Kidney (tissue), 13 donors: ENCODE measurements at regions not wholly inside any gene's neighbourhood (a gene's known extent, or its start where the extent isn't known, plus 50 kb on each side); places are given as distances from the start of the nearest gene placed in this dataset.

Source experiments
- DNase-seq, 5 donors: peaks; one replicate each; pipeline ENCODE4 v3.0.0-alpha.2; 2013 to 2020
- FAIRE-seq: peaks from 2 replicates; lab custom pipeline; 2012; peaks lifted over from hg19 to GRCh38; lab: Jason Lieb, UNC
- H3K27ac ChIP-seq, 2 donors: one replicate each; pipeline ENCODE4 v1.7.0; 2013; ENCODE audit warnings: low read depth in 2 of 2, low read length in 2 of 2, inconsistent platforms in 1 of 2
- H3K27me3 ChIP-seq: one replicate; pipeline ENCODE4 v1.7.1; 2013; ENCODE audit warnings: low read length, inconsistent platforms; ENCODE audit not compliant: control insufficient read depth, insufficient read depth
- H3K36me3 ChIP-seq, 3 donors: one replicate each; pipeline versions ENCODE4 v1.7.0 to v1.7.1; 2013; ENCODE audit warnings: low read length in 3 of 3, control low read depth in 1 of 3, inconsistent platforms in 1 of 3; ENCODE audit not compliant: insufficient read depth in 3 of 3, control insufficient read depth in 2 of 3
- H3K4me1 ChIP-seq, 3 donors: one replicate each; pipeline versions ENCODE4 v1.7.0 to v1.7.1; 2013; ENCODE audit warnings: low read length in 3 of 3, inconsistent platforms in 1 of 3, low read depth in 1 of 3; ENCODE audit not compliant: control insufficient read depth in 2 of 3, insufficient read depth in 2 of 3
- H3K4me3 ChIP-seq, 3 donors: one replicate each; pipeline versions ENCODE4 v1.7.0 to v1.8.1; 2013; ENCODE audit warnings: low read length in 3 of 3, control low read depth in 1 of 3, inconsistent platforms in 1 of 3
- H3K9ac ChIP-seq, 3 donors: one replicate each; pipeline versions ENCODE4 v1.7.0 to v1.7.1; 2013; ENCODE audit warnings: low read length in 3 of 3, control low read depth in 1 of 3, inconsistent platforms in 1 of 3
- H3K9me3 ChIP-seq, 3 donors: one replicate each; pipeline versions ENCODE4 v1.7.0 to v1.7.1; 2013; ENCODE audit warnings: low read length in 3 of 3, control low read depth in 1 of 3, inconsistent platforms in 1 of 3; ENCODE audit not compliant: control insufficient read depth in 2 of 3, insufficient read depth in 1 of 3
- CTCF ChIP-seq: IDR thresholded peaks from 3 replicates; pipeline ENCODE4 v1.5.1; 2012; ENCODE audit warnings: mild to moderate bottlenecking, moderate library complexity, borderline replicate concordance; ENCODE audit not compliant: insufficient read depth; ENCODE audit errors: extremely low read depth
- intact Hi-C: fragments of 100-400 bp; cut with DNase I; formaldehyde crosslinking; loops from one replicate; pipeline ENCODE4 v1.11.1; 2022
- donor health status: control.
- donor health status: control.
- donor health status: control.
- donor health status: control.
- donor health status: control.
- donor health status: DM: yes; HTN: yes; CAD: no.
- donor health status: Normal renal cell carcinoma (clear cell type).

DNA sequence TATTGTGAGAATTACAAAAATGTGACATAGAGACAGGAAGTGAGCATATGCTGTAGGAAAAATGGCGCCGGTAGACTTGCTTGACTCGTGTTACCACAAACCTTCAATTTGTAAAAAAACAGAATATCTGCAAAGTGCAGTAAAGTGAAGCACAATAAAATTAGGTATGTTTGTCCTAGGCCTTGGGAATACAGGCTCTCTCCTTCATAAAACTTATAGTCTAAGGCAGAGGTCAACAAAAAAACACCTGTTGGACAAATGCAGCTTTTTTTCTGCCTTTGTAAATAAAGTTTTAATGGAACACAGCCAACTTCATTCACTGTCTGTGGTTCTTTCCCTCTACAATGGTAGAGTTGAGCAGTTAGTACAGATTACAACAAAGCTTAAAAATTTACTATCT is 216.8 kb upstream of the SATB1 start:
- intact Hi-C loops = no loop called here

DNA sequence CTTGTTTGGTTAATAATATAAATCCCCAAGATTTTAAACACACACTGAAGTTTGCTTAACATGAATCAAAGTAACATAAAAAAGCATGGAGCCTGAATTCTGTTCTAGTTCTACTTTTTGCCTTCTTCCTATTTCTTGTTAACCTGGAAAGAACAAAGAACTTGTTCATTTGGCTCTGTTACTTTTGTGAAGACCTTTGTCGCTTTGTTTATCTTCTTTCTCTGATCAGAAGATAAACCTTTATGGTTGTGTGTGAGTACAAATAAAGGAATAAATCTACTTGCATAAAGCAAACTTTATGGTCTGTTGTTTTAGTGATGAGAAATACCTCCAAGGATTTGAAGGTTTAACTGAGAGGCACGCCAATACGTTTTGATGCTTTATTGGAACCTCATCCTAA is 210.1 kb upstream of the SATB1 start:
- Histone ChIP-seq H3K4me1 (no peaks in the 10 kb centered on the region), H3K9ac (no peak overlapping the region), H3K9me3 (no peaks in the 10 kb centered on the region), H3K4me3 (no peak overlapping the region), H3K27ac (no peak overlapping the region), H3K36me3 (no peaks in the 10 kb centered on the region), H3K27me3 (no peaks in the 10 kb centered on the region)
- intact Hi-C loops = no loop called here
- TF ChIP-seq CTCF = no peak
- FAIRE-seq = no peak
- DNase-seq = no peak

More for the DNA sequence above, 216.8 kb upstream of the SATB1 start:
- H3K27ac ChIP-seq = no peak overlapping the region
- H3K27me3 ChIP-seq = no peaks in the 10 kb centered on the region
- no peaks in the 10 kb centered on the region for H3K9me3 ChIP-seq
- H3K4me3 ChIP-seq = no peak overlapping the region
- no peak for DNase-seq
- FAIRE-seq = no peak
- no peak overlapping the region for H3K9ac ChIP-seq
- H3K4me1 ChIP-seq = no peaks in the 10 kb centered on the region
- no peaks in the 10 kb centered on the region for H3K36me3 ChIP-seq
- no peak for TF ChIP-seq CTCF

DNA sequence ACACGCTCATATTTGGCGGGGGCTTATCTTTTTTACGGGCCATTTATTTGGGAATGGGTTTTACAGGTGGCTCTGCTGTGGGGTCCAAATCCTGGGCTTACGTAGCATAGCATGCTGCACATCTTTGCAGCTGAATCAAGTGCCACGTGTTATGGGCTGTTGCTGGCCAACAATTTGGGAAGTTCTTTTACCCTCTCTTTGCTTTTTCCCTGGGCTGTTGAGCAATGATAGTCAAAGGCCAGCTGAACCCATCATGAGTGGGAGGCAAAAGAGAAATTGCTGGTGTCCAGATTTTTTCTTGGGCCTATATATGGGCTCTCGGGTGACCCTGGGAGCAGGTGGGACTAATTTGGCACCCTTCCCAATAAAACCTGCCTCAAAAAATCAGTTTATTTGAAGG is 209.3 kb upstream of the SATB1 start:
- Histone ChIP-seq H3K36me3 (no peaks in the 10 kb centered on the region), H3K9ac (no peak overlapping the region), H3K4me3 (no peak overlapping the region), H3K27ac (no peak overlapping the region), H3K4me1 (no peaks in the 10 kb centered on the region), H3K9me3 (no peaks in the 10 kb centered on the region), H3K27me3 (no peaks in the 10 kb centered on the region)
- no peak for TF ChIP-seq CTCF
- DNase-seq (no peak), FAIRE-seq (no peak)
- intact Hi-C loops = no loop called here

DNA sequence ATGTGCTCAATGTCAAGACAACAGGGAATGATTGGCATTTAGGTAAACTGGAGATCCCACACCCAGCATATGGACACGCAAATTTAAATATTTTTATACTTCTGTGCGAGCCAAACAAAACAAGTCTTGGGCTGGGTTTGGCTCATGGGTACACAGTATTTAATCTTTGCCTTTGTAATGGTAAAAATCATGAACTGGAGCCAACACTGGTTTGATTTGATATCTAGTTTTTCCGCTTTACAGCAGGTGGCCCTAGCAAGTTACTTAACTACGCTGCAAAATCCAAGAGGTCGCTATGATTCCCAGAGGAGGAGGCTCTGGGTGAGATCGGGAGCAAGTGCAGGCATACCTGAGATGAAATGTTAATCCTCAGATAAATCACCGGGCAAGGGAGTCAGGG is 207.9 kb upstream of the SATB1 start:
- no peak for FAIRE-seq
- DNase-seq = no peak
- H3K36me3 ChIP-seq = no peaks in the 10 kb centered on the region
- H3K27ac ChIP-seq = no peak overlapping the region
- H3K27me3 ChIP-seq = no peaks in the 10 kb centered on the region
- intact Hi-C loops = no loop called here
- H3K9ac ChIP-seq = no peak overlapping the region
- TF ChIP-seq CTCF = no peak
- no peaks in the 10 kb centered on the region for H3K9me3 ChIP-seq
- H3K4me1 ChIP-seq = no peaks in the 10 kb centered on the region
- H3K4me3 ChIP-seq = no peak overlapping the region
